HepG2 (cell line): ENCODE measurements at regions not wholly inside any gene's neighbourhood (a gene's known extent, or its start where the extent isn't known, plus 50 kb on each side); places are given as distances from the start of the nearest gene placed in this dataset.

ENCODE experiments used
- ATAC-seq: fragments of 200-7000 bp; cut with Tn5 transposase; 3 replicates; pipeline ENCODE4 v1.9.1; 2020; ENCODE audit warnings: mild to moderate bottlenecking, moderate library complexity
- BruUV-seq: library from RNA; stranded (reverse); fragments of 400-500 nt; replicated peaks from 2 replicates; lab custom pipeline; 2021; lab: Mats Ljungman, UMichigan
- CTCF ChIA-PET: fragments of 300-600 bp; formaldehyde crosslinking; extraction: SDS; loops from one replicate; lab custom pipeline; 2021; ENCODE audit warnings: low total read pairs, inconsistent platforms, low intra/inter-chr PET ratio; lab: Yijun Ruan, JAX
- POLR2A ChIA-PET: fragments of 350-600 bp; sonication (Branson Sonifier 250); formaldehyde crosslinking; loops from one replicate; lab custom pipeline; 2020; ENCODE audit warnings: antibody characterized with exemption, inconsistent platforms; lab: Yijun Ruan, JAX
- DNase-seq: peaks from one replicate; pipeline ENCODE4 v3.0.0-alpha.2; 2015; ENCODE audit warnings: low spot score
- FAIRE-seq: peaks from 3 replicates; lab custom pipeline; 2011; peaks lifted over from hg19 to GRCh38; lab: Jason Lieb, UNC
- H2AFZ ChIP-seq: one replicate; pipeline ENCODE4 v1.6.1; 2011; ENCODE audit warnings: low read length, inconsistent platforms
- H3K27ac ChIP-seq: fragments of 300-600 bp; 3 replicates; pipeline ENCODE4 v1.8.0; 2011; ENCODE audit warnings: mixed run types, mild to moderate bottlenecking, mixed read lengths, low read length, inconsistent platforms; ENCODE audit not compliant: insufficient read depth; ENCODE audit errors: extremely low read length
- H3K27me3 ChIP-seq, 2 experiments: fragments of 200-600 bp in 1 of 2; 2 replicates in 1 of 2; 3 replicates in 1 of 2; pipeline versions ENCODE4 v1.6.0 to v1.8.0; 2011; ENCODE audit warnings: low read length in 2 of 2, mild to moderate bottlenecking in 2 of 2, moderate library complexity in 2 of 2, inconsistent platforms in 1 of 2; ENCODE audit not compliant: insufficient read depth in 2 of 2, control insufficient read depth in 1 of 2
- H3K36me3 ChIP-seq, 2 experiments: fragments of 200-600 bp in 1 of 2; replicated peaks in 1 of 2; 2 replicates in 1 of 2; 3 replicates in 1 of 2; pipeline versions ENCODE4 v1.5.1 to v1.8.0; 2011; ENCODE audit warnings: low read length in 2 of 2, inconsistent platforms in 1 of 2; ENCODE audit not compliant: insufficient read depth in 2 of 2, control insufficient read depth in 1 of 2
- H3K4me1 ChIP-seq: 2 replicates; pipeline ENCODE4 v1.5.1; 2012; ENCODE audit warnings: low read length, inconsistent platforms; ENCODE audit not compliant: insufficient read depth
- H3K4me2 ChIP-seq: 2 replicates; pipeline ENCODE4 v1.6.0; 2011; ENCODE audit warnings: low read depth, low read length, inconsistent platforms
- H3K4me3 ChIP-seq, 3 experiments: fragments of 200-600 bp in 1 of 3; sonication (generic), shearing (Covaris generic) in 1 of 3; replicated peaks in 1 of 3; 2 replicates each; pipeline ENCODE4 v1.5.1; 2011 to 2016; ENCODE audit warnings: low read length in 3 of 3, inconsistent platforms in 2 of 3, low read depth in 2 of 3, mild to moderate bottlenecking in 2 of 3, control low read depth in 1 of 3, mixed read lengths in 1 of 3; ENCODE audit not compliant: insufficient read depth in 1 of 3
- H3K79me2 ChIP-seq: one replicate; pipeline ENCODE4 v1.6.1; 2011; ENCODE audit warnings: low read length, inconsistent platforms; ENCODE audit not compliant: insufficient read depth
- H3K9ac ChIP-seq: 2 replicates; pipeline ENCODE4 v1.6.0; 2011; ENCODE audit warnings: mild to moderate bottlenecking, low read depth, low read length, inconsistent platforms; ENCODE audit not compliant: insufficient read depth
- H3K9me3 ChIP-seq: 2 replicates; pipeline ENCODE4 v1.5.1; 2012; ENCODE audit warnings: mild to moderate bottlenecking, low read length
- H4K20me1 ChIP-seq: 2 replicates; pipeline ENCODE4 v1.6.0; 2011; ENCODE audit warnings: inconsistent platforms, mild to moderate bottlenecking, low read length, moderate library complexity; ENCODE audit not compliant: insufficient read depth
- ATM ChIP-seq: fragments of 450-650 bp; IDR thresholded peaks from 2 replicates; pipeline ENCODE4 v1.7.1; 2017; ENCODE audit warnings: mild to moderate bottlenecking, borderline replicate concordance
- CBX5 ChIP-seq: sonication (generic); formaldehyde crosslinking; IDR thresholded peaks from 2 replicates; pipeline ENCODE4 v1.4.0; 2020; ENCODE audit warnings: missing genetic modification reagents, borderline replicate concordance
- ELF4 ChIP-seq: sonication (generic); formaldehyde crosslinking; IDR thresholded peaks from 2 replicates; pipeline ENCODE4 v1.5.0; 2020; ENCODE audit warnings: missing genetic modification reagents, mild to moderate bottlenecking, moderate library complexity, borderline replicate concordance
- ETV5 ChIP-seq: IDR thresholded peaks from 2 replicates; pipeline ENCODE4 v1.6.1; 2018; ENCODE audit warnings: missing biosample characterization, missing genetic modification reagents, inconsistent platforms, borderline replicate concordance
- GATA4 ChIP-seq: sonication (generic); IDR thresholded peaks from 2 replicates; pipeline ENCODE4 v1.6.1; 2016; ENCODE audit warnings: antibody characterized with exemption, low read depth, borderline replicate concordance
- HDAC2 ChIP-seq: sonication (generic); formaldehyde crosslinking; IDR thresholded peaks from 2 replicates; pipeline ENCODE4 v1.4.0; 2020; ENCODE audit warnings: missing genetic modification reagents
- JUNB ChIP-seq: sonication (generic); formaldehyde crosslinking; IDR thresholded peaks from 2 replicates; pipeline ENCODE4 v1.8.0; 2022; ENCODE audit warnings: missing genetic modification reagents, mild to moderate bottlenecking, borderline replicate concordance
- KDM1A ChIP-seq: IDR thresholded peaks from 2 replicates; pipeline ENCODE4 v1.6.1; 2016; ENCODE audit warnings: missing compliant biosample characterization
- NR2F6 ChIP-seq, 2 experiments: IDR thresholded peaks; 2 replicates each; pipeline ENCODE4 v1.6.1; 2016; ENCODE audit warnings: antibody characterized with exemption in 1 of 2, mild to moderate bottlenecking in 1 of 2
- PITX1 ChIP-seq: sonication (generic); formaldehyde crosslinking; IDR thresholded peaks from 2 replicates; pipeline ENCODE4 v1.5.1; 2020; ENCODE audit warnings: mild to moderate bottlenecking, missing genetic modification reagents
- THYN1 ChIP-seq: sonication (generic); formaldehyde crosslinking; IDR thresholded peaks from 2 replicates; pipeline ENCODE4 v1.8.1; 2023; ENCODE audit warnings: low read depth, mild to moderate bottlenecking, moderate library complexity, missing genetic modification reagents, borderline replicate concordance
- ZBTB4 ChIP-seq: sonication (generic); formaldehyde crosslinking; IDR thresholded peaks from 2 replicates; pipeline ENCODE4 v1.4.0; 2020; ENCODE audit warnings: missing genetic modification reagents, mild to moderate bottlenecking, borderline replicate concordance
- ZNF276 ChIP-seq: sonication (generic); formaldehyde crosslinking; IDR thresholded peaks from 2 replicates; pipeline ENCODE4 v1.4.0; 2020; ENCODE audit warnings: mild to moderate bottlenecking, low read depth, missing genetic modification reagents
- ZNF619 ChIP-seq: sonication (generic); formaldehyde crosslinking; IDR thresholded peaks from 2 replicates; pipeline ENCODE4 v1.4.0; 2020; ENCODE audit warnings: mild to moderate bottlenecking, missing genetic modification reagents
- ZNF768 ChIP-seq: sonication (generic); formaldehyde crosslinking; IDR thresholded peaks from 2 replicates; pipeline ENCODE4 v1.4.0; 2020; ENCODE audit warnings: missing genetic modification reagents
- ZNF773 ChIP-seq: sonication (generic); formaldehyde crosslinking; IDR thresholded peaks from 2 replicates; pipeline ENCODE4 v1.4.0; 2020; ENCODE audit warnings: missing genetic modification reagents, borderline replicate concordance
- WGBS: methylation state at CpG from one replicate; pipeline ENCODE4 v1.1.6; 2017; ENCODE audit warnings: low lambda C conversion rate; 5-methylcytosine and 5-hydroxymethylcytosine counted together
- in situ Hi-C: cut with HindIII; loops from 2 replicates; pipeline ENCODE4 v1.10.0; 2017; ENCODE audit warnings: low pct_unique_long_range_greater_than_20kb; ENCODE audit not compliant: extremely low pct_ligation_motif_present
- intact Hi-C: fragments of 100-400 bp; cut with micrococcal nuclease; formaldehyde crosslinking; loops from one replicate; pipeline ENCODE4 v1.10.0; 2022; ENCODE audit not compliant: unreplicated experiment

GRCh38 chr20:50360218-50360672 lies 149.9 kb upstream of the PTPN1 start:
- ChIA-PET CTCF (no interaction called here), POLR2A (no interaction called here)
- Histone ChIP-seq H3K4me1 (peaks cover 88% of the 10 kb centered on the region), H3K79me2 (no peaks in the 10 kb centered on the region), H3K4me2 (no peak overlapping the region), H3K9me3 (no peaks in the 10 kb centered on the region), H3K9ac (no peak overlapping the region), H2AFZ (no peak overlapping the region), H3K27me3 (peaks cover 8 to 65% of the 10 kb centered on the region in 2 experiments), H3K4me3 (no peak overlapping the region), H3K27ac (no peak overlapping the region), H3K36me3 (no peaks in the 10 kb centered on the region), H4K20me1 (no peaks in the 10 kb centered on the region)
- intact Hi-C loops: no loop called here
- WGBS: 31% methylated on average over 5 of the region's 8 CpGs
- in situ Hi-C loops: no loop called here
- ATAC-seq (no peak), DNase-seq (no peak), FAIRE-seq (no peak)
- no TSS peak for BruUV-seq
- TF ChIP-seq KDM1A (CRISPR knock-in tag) (peak; percentile 80), HDAC2 (peak; percentile 32; the same call in 1 of the 2 replicates), ZNF773 (CRISPR knock-in tag) (no peak), ATM (no peak), NR2F6 (IDR thresholded peaks at IDR 0.05) (no peak), NR2F6 (CRISPR knock-in tag; IDR thresholded peaks at IDR 0.05) (0 out of 2 replicates have a peak, but pooled peaks have one; percentile 32), ZNF768 (peak; percentile 99), ELF4 (no peak), ETV5 (CRISPR knock-in tag) (no peak), JUNB (CRISPR knock-in tag) (no peak), ZNF619 (0 out of 2 replicates have a peak, but pooled peaks have one; percentile 11), THYN1 (CRISPR knock-in tag) (no peak), ZBTB4 (no peak), CBX5 (CRISPR knock-in tag) (0 out of 2 replicates have a peak, but pooled peaks have one; percentile 4), ZNF276 (CRISPR knock-in tag) (0 out of 2 replicates have a peak, but pooled peaks have one; percentile 53), GATA4 (no peak), PITX1 (CRISPR knock-in tag) (0 out of 2 replicates have a peak, but pooled peaks have one; percentile 32)
